ENCODE measurements at regions not wholly inside any gene's neighbourhood (a gene's known extent, or its start where the extent isn't known, plus 50 kb on each side); places are given as distances from the start of the nearest gene placed in this dataset.

GRCh38 chr5:125551246-125551645, 804.8 kb upstream of the ZNF608 start:
- no peak for TF ChIP-seq CTCF (IDR thresholded peaks at IDR 0.05)
- no peak for TF ChIP-seq POLR2A (IDR thresholded peaks at IDR 0.05)
- no peak for TF ChIP-seq EP300 (IDR thresholded peaks at IDR 0.05)
- no peak for TF ChIP-seq POLR2AphosphoS5 (IDR thresholded peaks at IDR 0.05)

All from suprapubic skin (tissue), 4 donors.